Heart right ventricle (tissue), 16 donors: ENCODE measurements at regions not wholly inside any gene's neighbourhood (a gene's known extent, or its start where the extent isn't known, plus 50 kb on each side); places are given as distances from the start of the nearest gene placed in this dataset.

ENCODE experiments used
- ATAC-seq, 8 donors: fragments of 200-7000 bp; cut with Tn5 transposase; one replicate each; pipeline ENCODE4 v1.9.1; 2020; ENCODE audit warnings: mild to moderate bottlenecking in 8 of 8, moderate library complexity in 8 of 8, moderate number of reproducible peaks in 1 of 8
- DNase-seq, 2 donors: peaks; one replicate each; pipeline ENCODE4 v3.0.0-alpha.2; 2020
- H3K27ac ChIP-seq, 10 donors: fragments of 200-600 bp; sonication (generic) in 2 of 10; one replicate each; pipeline versions ENCODE4 v1.5.0 to v1.8.0; 2020 to 2022; ENCODE audit warnings: mild to moderate bottlenecking in 3 of 10
- H3K27me3 ChIP-seq, 7 donors: fragments of 200-600 bp; one replicate each; pipeline ENCODE4 v1.8.0; 2021 to 2022; ENCODE audit warnings: mild to moderate bottlenecking in 2 of 7
- H3K36me3 ChIP-seq, 9 donors: fragments of 200-600 bp; sonication (generic) in 1 of 9; one replicate each; pipeline versions ENCODE4 v1.5.0 to v1.8.0; 2020 to 2022; ENCODE audit warnings: mild to moderate bottlenecking in 2 of 9
- H3K4me1 ChIP-seq, 9 donors: fragments of 200-600 bp; sonication (generic) in 1 of 9; one replicate each; pipeline versions ENCODE4 v1.5.0 to v1.8.0; 2020 to 2022; ENCODE audit warnings: mild to moderate bottlenecking in 4 of 9
- H3K4me3 ChIP-seq, 10 donors: fragments of 200-600 bp; sonication (generic) in 2 of 10; one replicate each; pipeline versions ENCODE4 v1.5.0 to v1.8.0; 2020 to 2022; ENCODE audit warnings: mild to moderate bottlenecking in 7 of 10, moderate library complexity in 2 of 10
- H3K9me3 ChIP-seq, 11 donors: fragments of 200-600 bp in 10 of 11; sonication (generic) in 2 of 11; one replicate each; pipeline versions ENCODE4 v1.5.0 to v1.8.0; 2013 to 2022; ENCODE audit warnings: mild to moderate bottlenecking in 2 of 11, control low read depth in 1 of 11, moderate library complexity in 1 of 11
- CTCF ChIP-seq, 9 donors: fragments of 200-600 bp; sonication (generic) in 2 of 9; IDR thresholded peaks; one replicate each; pipeline versions ENCODE4 v1.5.0 to v1.8.0; 2021 to 2022; ENCODE audit warnings: antibody characterized with exemption in 9 of 9, mild to moderate bottlenecking in 5 of 9, moderate library complexity in 1 of 9
- WGBS, 2 donors: extraction: QIAGEN DNeasy Blood & Tissue Kit; methylation state at CpG; one replicate each; pipeline ENCODE4 v1.1.7; 2013; ENCODE audit warnings: inconsistent platforms in 1 of 2; 5-methylcytosine and 5-hydroxymethylcytosine counted together
- intact Hi-C, 10 donors: fragments of 100-400 bp; cut with DNase I; formaldehyde crosslinking; loops; one replicate each; pipeline versions ENCODE4 v1.11.1 to v1.14.2; 2022
- donor health status: Arrhythmogenic right ventricular cardiomyopathy.
- donor health status: ischemic (EF 13 %, LVEDD 7.1; RV severe dilation, severe dysfunction).
- donor health status: healthy with polysubstance abuse.
- donor health status: DM: no; HTN: yes; CAD: no.
- donor health status: DM: no; HTN: no; CAD: no.
- donor health status: ischemic (EF 25% LVEDD 6.9; RV normal size, moderate dysfunction).
- donor health status: ischemic (EF 25% LVEDD 5.7; RV mildly dilated, moderate dysfunction).
- donor health status: healthy.
- donor health status: DM: yes; HTN: yes; CAD: no.
- donor health status: Ischemic cardiomyopathy.
- donor health status: ischemic (EF 35%, LVEDD 5.7; RV mildly dilated, moderate dysfunction).
- donor health status: nonischemic (EF 11% LVEDD 7.7; RV severe dilation, severe dysfunction).
- donor health status: DM: yes; HTN: yes; CAD: no.
- donor health status: PGD.
- donor health status: ischemic (EF 29% LVEDD 5.4; RV normal size, mild dysfunction).
- donor health status: nonischemic (EF 23%, LVEDD 6.1; RV moderate dilation, normal function).

DNA sequence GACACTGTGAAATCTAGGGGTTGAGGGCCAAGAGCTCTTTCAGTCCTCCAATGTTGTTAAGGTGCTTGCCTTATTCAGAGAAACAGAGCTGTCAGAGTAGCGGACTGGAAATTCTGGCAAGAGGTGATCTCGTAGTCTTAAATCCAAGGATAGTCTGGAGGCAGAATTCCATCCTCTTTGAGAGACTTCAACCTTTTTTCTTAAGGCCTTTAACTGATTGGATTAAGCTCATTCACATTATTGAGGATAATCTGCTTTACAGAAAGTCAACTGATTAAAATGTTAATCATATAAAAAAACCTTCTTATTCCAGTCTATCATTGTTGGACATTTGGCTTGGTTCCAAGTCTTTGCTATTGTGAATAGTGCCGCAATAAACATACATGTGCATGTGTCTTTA lies 243.1 kb upstream of the COX7C start:
- no peaks in the 10 kb centered on the region for H3K4me1 ChIP-seq
- DNase-seq (no peak), ATAC-seq (no peak)
- intact Hi-C loops = no loop called here
- H3K27ac ChIP-seq = no peak overlapping the region
- H3K4me3 ChIP-seq = no peak overlapping the region
- H3K27me3 ChIP-seq = no peaks in the 10 kb centered on the region
- 89 to 92% methylated on average over 3 of the region's 3 CpGs for WGBS, 2 donors
- peaks cover 0 to 18% (median 4%) of the 10 kb centered on the region in 11 donors for H3K9me3 ChIP-seq
- no peak for TF ChIP-seq CTCF (IDR thresholded peaks at IDR 0.05)
- H3K36me3 ChIP-seq = no peaks in the 10 kb centered on the region

- intact Hi-C loops = no loop called here
Observed at GRCh38 chr5:86376214-86376613, 241.5 kb upstream of the COX7C start.

DNA sequence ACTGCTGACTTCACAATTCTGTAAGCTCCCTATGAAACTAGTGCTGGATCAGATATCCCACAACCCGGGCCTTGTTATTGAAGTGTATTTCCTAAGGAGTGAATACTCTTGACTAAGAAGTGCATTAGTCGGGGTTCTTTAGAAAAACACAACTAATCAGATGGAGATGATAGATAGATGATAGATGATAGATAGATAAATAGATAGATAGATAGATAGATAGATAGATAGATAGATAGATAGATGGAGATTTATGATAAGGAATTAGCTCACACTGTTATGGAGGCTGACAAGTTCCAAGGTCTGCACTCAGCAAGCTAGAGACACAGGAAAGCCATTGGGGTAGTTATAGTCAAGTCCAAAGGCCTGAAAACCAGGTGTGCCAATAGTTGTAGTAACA lies 214.6 kb upstream of the COX7C start:
- H3K4me1 ChIP-seq = no peaks in the 10 kb centered on the region
- intact Hi-C loops = loop anchor here in 1 of 10 donors (5.0 kb wide), 1 partner anchor 1994 kb away; no protein-coding TSS in a partner anchor
- peaks cover 0 to 3% (median 0%) of the 10 kb centered on the region in 11 donors for H3K9me3 ChIP-seq
- DNase-seq (no peak), ATAC-seq (no peak)
- H3K27ac ChIP-seq = no peak overlapping the region
- no peak overlapping the region for H3K4me3 ChIP-seq
- no peaks in the 10 kb centered on the region for H3K27me3 ChIP-seq
- 85 to 94% methylated on average over 2 of the region's 2 CpGs for WGBS, 2 donors
- TF ChIP-seq CTCF (IDR thresholded peaks at IDR 0.05) = no peak
- no peaks in the 10 kb centered on the region for H3K36me3 ChIP-seq

More at GRCh38 chr5:86376214-86376613, 241.5 kb upstream of the COX7C start:
- Histone ChIP-seq H3K27ac (no peak overlapping the region), H3K36me3 (no peaks in the 10 kb centered on the region), H3K27me3 (no peaks in the 10 kb centered on the region), H3K4me3 (no peak overlapping the region), H3K4me1 (no peaks in the 10 kb centered on the region), H3K9me3 (peaks cover 0 to 18% (median 4%) of the 10 kb centered on the region in 11 donors)
- WGBS, 2 donors = 88 to 89% methylated on average over 3 of the region's 3 CpGs
- no peak for DNase-seq
- no peak for ATAC-seq
- no peak for TF ChIP-seq CTCF (IDR thresholded peaks at IDR 0.05)

GRCh38 chr5:86404256-86404655 lies 213.5 kb upstream of the COX7C start:
- H3K27ac ChIP-seq = no peak overlapping the region
- WGBS, 2 donors = 83% methylated on average over 1 of the region's 1 CpG
- intact Hi-C loops = loop anchor here in 1 of 10 donors (5.0 kb wide), 1 partner anchor 1993 kb away; no protein-coding TSS in a partner anchor
- no peaks in the 10 kb centered on the region for H3K36me3 ChIP-seq
- peaks cover 0 to 3% (median 0%) of the 10 kb centered on the region in 11 donors for H3K9me3 ChIP-seq
- ATAC-seq = no peak
- DNase-seq = no peak
- no peaks in the 10 kb centered on the region for H3K4me1 ChIP-seq
- TF ChIP-seq CTCF (IDR thresholded peaks at IDR 0.05) = no peak
- no peak overlapping the region for H3K4me3 ChIP-seq
- no peaks in the 10 kb centered on the region for H3K27me3 ChIP-seq
